ENCODE measurements at regions not wholly inside any gene's neighbourhood (a gene's known extent, or its start where the extent isn't known, plus 50 kb on each side); places are given as distances from the start of the nearest gene placed in this dataset.

- peak overlapping the region; percentile 43 for H3K4me3 ChIP-seq (ENCODE audit: low read depth, low read length)
Measured at GRCh38 chr11:69985641-69986439, 92.3 kb upstream of the ANO1 start.

GRCh38 chr11:69986440-69986787, 91.7 kb upstream of the ANO1 start:
- peak overlapping the region; percentile 43 for H3K4me3 ChIP-seq (ENCODE audit: low read depth, low read length)

GRCh38 chr11:69986830-69987229, 91.3 kb upstream of the ANO1 start:
- H3K4me3 ChIP-seq (ENCODE audit: low read depth, low read length), result no peak overlapping the region

- H3K4me3 ChIP-seq (ENCODE audit: low read depth, low read length), result no peak overlapping the region
Measured at GRCh38 chr11:69992026-69992425, 86.1 kb upstream of the ANO1 start.

- H3K4me3 ChIP-seq (ENCODE audit: low read depth, low read length), result no peak overlapping the region
Measured at GRCh38 chr11:69992943-69993694, 85.0 kb upstream of the ANO1 start.

- H3K4me3 ChIP-seq (ENCODE audit: low read depth, low read length), result no peak overlapping the region
Measured at GRCh38 chr11:69994810-69995209, 83.3 kb upstream of the ANO1 start.

GRCh38 chr11:69995697-69996096, 82.4 kb upstream of the ANO1 start:
- no peak overlapping the region for H3K4me3 ChIP-seq (ENCODE audit: low read depth, low read length)

- H3K4me3 ChIP-seq (ENCODE audit: low read depth, low read length), result no peak overlapping the region
Measured at GRCh38 chr11:69996451-69996850, 81.7 kb upstream of the ANO1 start.

- no peak overlapping the region for H3K4me3 ChIP-seq (ENCODE audit: low read depth, low read length)
Measured at GRCh38 chr11:69997352-69997751, 80.8 kb upstream of the ANO1 start.

GRCh38 chr11:69999721-70000120, 78.4 kb upstream of the ANO1 start:
- H3K4me3 ChIP-seq (ENCODE audit: low read depth, low read length), result no peak overlapping the region

GRCh38 chr11:70000228-70000627, 77.9 kb upstream of the ANO1 start:
- no peak overlapping the region for H3K4me3 ChIP-seq (ENCODE audit: low read depth, low read length)

- no peak overlapping the region for H3K4me3 ChIP-seq (ENCODE audit: low read depth, low read length)
Measured at GRCh38 chr11:70001246-70001645, 76.9 kb upstream of the ANO1 start.

GRCh38 chr11:70002433-70002832, 75.7 kb upstream of the ANO1 start:
- H3K4me3 ChIP-seq (ENCODE audit: low read depth, low read length), result no peak overlapping the region

- no peak overlapping the region for H3K4me3 ChIP-seq (ENCODE audit: low read depth, low read length)
Measured at GRCh38 chr11:70005107-70005818, 72.9 kb upstream of the ANO1 start.

GRCh38 chr11:70007796-70008195, 70.3 kb upstream of the ANO1 start:
- no peak overlapping the region for H3K4me3 ChIP-seq (ENCODE audit: low read depth, low read length)

- H3K4me3 ChIP-seq (ENCODE audit: low read depth, low read length), result no peak overlapping the region
Measured at GRCh38 chr11:70010774-70011173, 67.3 kb upstream of the ANO1 start.

GRCh38 chr11:70012134-70012733, 65.9 kb upstream of the ANO1 start:
- H3K4me3 ChIP-seq (ENCODE audit: low read depth, low read length), result no peak overlapping the region

- no peak overlapping the region for H3K4me3 ChIP-seq (ENCODE audit: low read depth, low read length)
Measured at GRCh38 chr11:70014291-70014690, 63.8 kb upstream of the ANO1 start.

GRCh38 chr11:70016666-70017367, 61.3 kb upstream of the ANO1 start:
- no peak overlapping the region for H3K4me3 ChIP-seq (ENCODE audit: low read depth, low read length)

GRCh38 chr11:70018816-70019215, 59.3 kb upstream of the ANO1 start:
- no peak overlapping the region for H3K4me3 ChIP-seq (ENCODE audit: low read depth, low read length)

- no peak overlapping the region for H3K4me3 ChIP-seq (ENCODE audit: low read depth, low read length)
Measured at GRCh38 chr11:70019576-70020011, 58.5 kb upstream of the ANO1 start.

Data from iPS-11a (cell line).